HL-60 (cell line): ENCODE measurements at regions not wholly inside any gene's neighbourhood (a gene's known extent, or its start where the extent isn't known, plus 50 kb on each side); places are given as distances from the start of the nearest gene placed in this dataset.

Experiments
- DNase-seq, 2 experiments: peaks; one replicate each; pipeline ENCODE4 v3.0.0-alpha.2; 2010 to 2020; ENCODE audit warnings: low read depth in 1 of 2, low spot score in 1 of 2
- H3K27ac ChIP-seq: fragments of 250-450 bp; sonication (Bioruptor Pico); replicated peaks from 2 replicates; pipeline ENCODE4 v1.5.1; 2020; ENCODE audit warnings: mild to moderate bottlenecking, moderate library complexity
- H3K27me3 ChIP-seq: fragments of 250-450 bp; sonication (Bioruptor Pico); 2 replicates; pipeline ENCODE4 v1.5.1; 2021; ENCODE audit warnings: mild to moderate bottlenecking, moderate library complexity; ENCODE audit not compliant: insufficient read depth, poor library complexity, severe bottlenecking
- H3K4me3 ChIP-seq: replicated peaks from 2 replicates; pipeline ENCODE4 v1.5.1; 2011; ENCODE audit warnings: mild to moderate bottlenecking, control low read depth, low read length; ENCODE audit not compliant: insufficient read depth
- CTCF ChIP-seq: IDR thresholded peaks from one replicate; pipeline ENCODE4 v1.5.1; 2011; ENCODE audit warnings: low read length, control low read depth, inconsistent platforms; ENCODE audit not compliant: insufficient read depth
- GABPA ChIP-seq: IDR thresholded peaks from 2 replicates; pipeline ENCODE4 v1.6.1; 2012; ENCODE audit warnings: low read depth
- POLR2AphosphoS5 ChIP-seq: IDR thresholded peaks from 2 replicates; pipeline ENCODE4 v1.6.1; 2012; ENCODE audit warnings: low read depth
- REST ChIP-seq: IDR thresholded peaks from 2 replicates; pipeline ENCODE4 v1.6.1; 2012; ENCODE audit warnings: low read depth; ENCODE audit not compliant: insufficient replicate concordance
- SPI1 ChIP-seq: IDR thresholded peaks from 2 replicates; pipeline ENCODE4 v1.6.1; 2012; ENCODE audit warnings: low read depth, mild to moderate bottlenecking, borderline replicate concordance

- no peak for TF ChIP-seq SPI1
- TF ChIP-seq REST, result no peak
- no peak for TF ChIP-seq CTCF
- TF ChIP-seq GABPA, result no peak
- TF ChIP-seq POLR2AphosphoS5, result no peak
- DNase-seq, result no peak
- H3K27ac ChIP-seq, result no peak overlapping the region
- no peak overlapping the region for H3K4me3 ChIP-seq
- no peaks in the 10 kb centered on the region for H3K27me3 ChIP-seq
Measured at GRCh38 chr3:155029941-155030340, 50.2 kb upstream of the MME start.

GRCh38 chr3:155026999-155027591 is 53.0 kb upstream of the MME start:
- Histone ChIP-seq H3K4me3 (no peak overlapping the region), H3K27ac (peak overlapping the region; percentile 72), H3K27me3 (no peaks in the 10 kb centered on the region)
- peak; percentile 45 to 57 for DNase-seq
- TF ChIP-seq REST (no peak), SPI1 (peak; percentile 15; the same call in 1 of the 2 replicates), GABPA (no peak)

GRCh38 chr3:155024006-155024638 is 56.0 kb upstream of the MME start:
- no peaks in the 10 kb centered on the region for H3K27me3 ChIP-seq
- no peak for DNase-seq

More at GRCh38 chr3:155024006-155024638, 56.0 kb upstream of the MME start:
- Histone ChIP-seq H3K4me3 (no peak overlapping the region), H3K27ac (no peak overlapping the region)
- TF ChIP-seq SPI1 (no peak), CTCF (no peak), GABPA (no peak), REST (no peak), POLR2AphosphoS5 (no peak)
